IMR-90 (cell line): ENCODE measurements at regions not wholly inside any gene's neighbourhood (a gene's known extent, or its start where the extent isn't known, plus 50 kb on each side); places are given as distances from the start of the nearest gene placed in this dataset.

ENCODE experiments used
- ATAC-seq: fragments of 200-7000 bp; cut with Tn5 transposase; 2 replicates; pipeline ENCODE4 v1.9.1; 2020; ENCODE audit warnings: low read depth, mild to moderate bottlenecking, moderate library complexity
- BruUV-seq: library from RNA; stranded (reverse); fragments of 400-500 nt; replicated peaks from 2 replicates; lab custom pipeline; 2021; lab: Mats Ljungman, UMichigan
- CTCF ChIA-PET: fragments of 300-600 bp; formaldehyde crosslinking; extraction: SDS; loops from one replicate; lab custom pipeline; 2021; ENCODE audit warnings: antibody characterized with exemption; lab: Yijun Ruan, JAX
- POLR2A ChIA-PET: fragments of 300-600 bp; sonication (Branson Sonifier 250); formaldehyde crosslinking; loops from one replicate; lab custom pipeline; 2022; ENCODE audit warnings: antibody characterized with exemption; ENCODE audit not compliant: unreplicated experiment; lab: Charles Lee
- DNase-seq: peaks from one replicate; pipeline ENCODE4 v3.0.0; 2013
- H2AFZ ChIP-seq: replicated peaks from 2 replicates; pipeline ENCODE3; 2013; ENCODE audit warnings: low read length, mild to moderate bottlenecking; ENCODE audit not compliant: poor library complexity
- H2AK5ac ChIP-seq: 2 replicates; pipeline ENCODE4 v1.6.1; 2013; ENCODE audit warnings: low read depth, low read length, inconsistent platforms
- H2AK9ac ChIP-seq: replicated peaks from 2 replicates; pipeline ENCODE3; 2013; ENCODE audit warnings: mild to moderate bottlenecking, low read depth, low read length, moderate library complexity; ENCODE audit not compliant: poor library complexity
- H2BK120ac ChIP-seq: 2 replicates; pipeline ENCODE4 v1.6.1; 2013; ENCODE audit warnings: low read depth, low read length, inconsistent platforms
- H2BK15ac ChIP-seq: 3 replicates; pipeline ENCODE4 v1.6.1; 2013; ENCODE audit warnings: low read depth, low read length, inconsistent platforms
- H2BK20ac ChIP-seq: 2 replicates; pipeline ENCODE4 v1.6.1; 2013; ENCODE audit warnings: low read depth, mild to moderate bottlenecking, inconsistent platforms, low read length, moderate library complexity
- H2BK5ac ChIP-seq: 2 replicates; pipeline ENCODE4 v1.6.1; 2013; ENCODE audit warnings: mild to moderate bottlenecking, low read depth, low read length, inconsistent platforms; ENCODE audit not compliant: poor library complexity, severe bottlenecking
- H3K14ac ChIP-seq: replicated peaks from 2 replicates; pipeline ENCODE4 v1.6.1; 2013; ENCODE audit warnings: low read depth, low read length, inconsistent platforms
- H3K18ac ChIP-seq: 2 replicates; pipeline ENCODE4 v1.6.1; 2013; ENCODE audit warnings: low read depth, low read length, control low read depth
- H3K23ac ChIP-seq: 2 replicates; pipeline ENCODE4 v1.6.1; 2013; ENCODE audit warnings: low read depth, low read length, inconsistent platforms
- H3K27ac ChIP-seq: 2 replicates; pipeline ENCODE4 v1.5.1; 2013; ENCODE audit warnings: mild to moderate bottlenecking, control low read depth, low read length; ENCODE audit not compliant: insufficient read depth
- H3K27me3 ChIP-seq: 2 replicates; pipeline ENCODE4 v1.6.1; 2013; ENCODE audit warnings: low read length; ENCODE audit not compliant: control insufficient read depth, insufficient read depth
- H3K36me3 ChIP-seq: 2 replicates; pipeline ENCODE4 v1.6.1; 2013; ENCODE audit warnings: low read length, mixed read lengths; ENCODE audit not compliant: control insufficient read depth, insufficient read depth
- H3K4ac ChIP-seq: 2 replicates; pipeline ENCODE4 v1.6.1; 2013; ENCODE audit warnings: low read depth, low read length, inconsistent platforms
- H3K4me1 ChIP-seq: 2 replicates; pipeline ENCODE4 v1.6.1; 2013; ENCODE audit warnings: low read length, mixed read lengths; ENCODE audit not compliant: control insufficient read depth, insufficient read depth
- H3K4me2 ChIP-seq: 2 replicates; pipeline ENCODE4 v1.6.1; 2013; ENCODE audit warnings: low read depth, mild to moderate bottlenecking, control low read depth, low read length, moderate library complexity
- H3K4me3 ChIP-seq: 2 replicates; pipeline ENCODE4 v1.5.1; 2013; ENCODE audit warnings: low read depth, mild to moderate bottlenecking, control low read depth, low read length, moderate library complexity; ENCODE audit not compliant: insufficient read depth
- H3K56ac ChIP-seq: 2 replicates; pipeline ENCODE4 v1.6.1; 2013; ENCODE audit warnings: low read length, inconsistent platforms; ENCODE audit not compliant: insufficient read depth; ENCODE audit errors: extremely low read depth
- H3K79me1 ChIP-seq, 2 experiments: 2 replicates each; pipeline ENCODE4 v1.6.1; 2013; ENCODE audit warnings: low read length in 2 of 2, inconsistent platforms in 1 of 2, low read depth in 1 of 2
- H3K9ac ChIP-seq: 2 replicates; pipeline ENCODE4 v1.6.1; 2013; ENCODE audit warnings: low read depth, low read length, control low read depth
- H3K9me1 ChIP-seq: 2 replicates; pipeline ENCODE4 v1.6.1; 2013; ENCODE audit warnings: low read length, inconsistent platforms; ENCODE audit not compliant: insufficient read depth
- H3K9me3 ChIP-seq: 2 replicates; pipeline ENCODE4 v1.6.1; 2013; ENCODE audit warnings: low read length; ENCODE audit not compliant: control insufficient read depth, insufficient read depth
- H4K20me1 ChIP-seq: 2 replicates; pipeline ENCODE4 v1.6.1; 2013; ENCODE audit warnings: low read length, inconsistent platforms; ENCODE audit not compliant: insufficient read depth
- H4K5ac ChIP-seq: 2 replicates; pipeline ENCODE4 v1.6.1; 2013; ENCODE audit warnings: mild to moderate bottlenecking, low read depth, low read length, control low read depth
- H4K8ac ChIP-seq, 2 experiments: 2 replicates each; pipeline ENCODE4 v1.6.1; 2013; ENCODE audit warnings: low read depth in 2 of 2, low read length in 2 of 2, control low read depth in 1 of 2, inconsistent platforms in 1 of 2
- H4K91ac ChIP-seq: 2 replicates; pipeline ENCODE4 v1.6.1; 2013; ENCODE audit warnings: low read depth, low read length, inconsistent platforms; ENCODE audit not compliant: insufficient read depth
- BHLHE40 ChIP-seq: fragments of 150-350 bp; IDR thresholded peaks from 2 replicates; pipeline ENCODE4 v1.6.1; 2016; ENCODE audit warnings: mild to moderate bottlenecking, low read depth, low read length
- CEBPB ChIP-seq: IDR thresholded peaks from 2 replicates; pipeline ENCODE4 v1.6.1; 2012; ENCODE audit warnings: low read depth, low read length, improper control_type of control experiment
- CHD1 ChIP-seq: IDR thresholded peaks from 2 replicates; pipeline ENCODE4 v1.6.1; 2012; ENCODE audit warnings: low read depth, low read length, improper control_type of control experiment
- CTCF ChIP-seq: conservative IDR thresholded peaks from 2 replicates; pipeline ENCODE4 v1.5.1; 2012; ENCODE audit warnings: mild to moderate bottlenecking, low read depth, low read length, improper control_type of control experiment
- ELK1 ChIP-seq: fragments of 150-350 bp; IDR thresholded peaks from 2 replicates; pipeline ENCODE4 v1.6.1; 2016; ENCODE audit warnings: low read depth, mild to moderate bottlenecking, low read length, moderate library complexity, borderline replicate concordance
- FOS ChIP-seq: fragments of 150-350 bp; IDR thresholded peaks from 2 replicates; pipeline ENCODE4 v1.6.1; 2016; ENCODE audit warnings: low read depth, low read length
- MXI1 ChIP-seq: IDR thresholded peaks from 2 replicates; pipeline ENCODE4 v1.6.1; 2012; ENCODE audit warnings: low read depth, mild to moderate bottlenecking, low read length, moderate library complexity, borderline replicate concordance
- NFE2L2 ChIP-seq: fragments of 150-350 bp; IDR thresholded peaks from 2 replicates; pipeline ENCODE4 v1.6.1; 2016; ENCODE audit warnings: low read depth, mild to moderate bottlenecking, low read length
- POLR2A ChIP-seq: IDR thresholded peaks from 2 replicates; pipeline ENCODE4 v1.6.1; 2012; ENCODE audit warnings: mild to moderate bottlenecking, low read depth, low read length
- RAD21 ChIP-seq: IDR thresholded peaks from 2 replicates; pipeline ENCODE4 v1.6.1; 2012; ENCODE audit warnings: low read length, improper control_type of control experiment
- RCOR1 ChIP-seq: IDR thresholded peaks from 2 replicates; pipeline ENCODE4 v1.6.1; 2012; ENCODE audit warnings: mild to moderate bottlenecking, low read length, improper control_type of control experiment; ENCODE audit not compliant: insufficient replicate concordance
- RFX5 ChIP-seq: IDR thresholded peaks from 2 replicates; pipeline ENCODE4 v1.8.0; 2012; ENCODE audit warnings: low read depth, mild to moderate bottlenecking, low read length, moderate library complexity
- SMC3 ChIP-seq: fragments of 150-350 bp; IDR thresholded peaks from 2 replicates; pipeline ENCODE4 v1.6.1; 2016; ENCODE audit warnings: low read depth, mild to moderate bottlenecking, antibody characterized with exemption, low read length, moderate library complexity
- USF2 ChIP-seq: fragments of 150-350 bp; IDR thresholded peaks from 2 replicates; pipeline ENCODE4 v1.6.1; 2017; ENCODE audit warnings: mild to moderate bottlenecking, antibody characterized with exemption, low read length, low read depth
- WGBS, 2 experiments: methylation state at CpG; one replicate each; pipeline versions ENCODE4 v1.1.5 to v1.1.7; 2013; ENCODE audit warnings: missing lambda C conversion rate in 2 of 2; ENCODE audit not compliant: insufficient read length in 1 of 2; ENCODE audit errors: extremely low coverage in 2 of 2; 5-methylcytosine and 5-hydroxymethylcytosine counted together
- dilution Hi-C: fragments of 300-500 bp; cut with HindIII; formaldehyde crosslinking; loops from one replicate; pipeline ENCODE4 v1.14.3; 2018; ENCODE audit warnings: low sequenced_read_pairs; ENCODE audit not compliant: unreplicated experiment
- in situ Hi-C: fragments of 300-500 bp; cut with MboI; formaldehyde crosslinking; loops from 3 replicates; pipeline ENCODE4 v1.14.3; 2019; ENCODE audit warnings: low sequenced_read_pairs, inconsistent platforms, mixed read lengths
- intact Hi-C: fragments of 100-400 bp; cut with micrococcal nuclease; formaldehyde crosslinking; loops from 2 replicates; pipeline ENCODE4 v1.10.0; 2022

- CTCF ChIA-PET: interaction anchor here (0.8 to 0.9 kb wide), 2 partner anchors 9 to 118 kb away, joined by 3 read pairs; no protein-coding TSS in a partner anchor
- Histone ChIP-seq H3K27me3 (peaks cover 4% of the 10 kb centered on the region), H3K56ac (no peak overlapping the region), H2AK9ac (no peak overlapping the region), H3K4ac (no peak overlapping the region), H3K9ac (no peak overlapping the region), H3K79me1 (no peaks in the 10 kb centered on the region), H3K18ac (no peak overlapping the region), H2BK5ac (no peak overlapping the region), H2BK15ac (no peak overlapping the region), H3K4me1 (peaks cover 2% of the 10 kb centered on the region; the same call in 1 of the 2 replicates), H3K9me3 (no peaks in the 10 kb centered on the region), H4K5ac (no peak overlapping the region), H4K91ac (no peak overlapping the region), H3K4me3 (no peak overlapping the region), H3K14ac (no peak overlapping the region), H4K20me1 (no peaks in the 10 kb centered on the region), H2BK120ac (no peak overlapping the region), H3K36me3 (no peaks in the 10 kb centered on the region), H2BK20ac (no peak overlapping the region), H2AFZ (no peak overlapping the region), H2AK5ac (no peak overlapping the region), H4K8ac (no peak overlapping the region), H3K27ac (no peak overlapping the region), H3K9me1 (no peaks in the 10 kb centered on the region), H3K4me2 (peak overlapping the region; percentile 45), H3K23ac (no peak overlapping the region)
- intact Hi-C loops: no loop called here
- in situ Hi-C loops: no loop called here
- 0% methylated on average over 1 of the region's 16 CpGs; no CpG with 5 or more reads in 1 of the 2 experiments for WGBS, 2 experiments
- dilution Hi-C loops: no loop called here
- ATAC-seq (no peak), DNase-seq (peak; percentile 1)
- POLR2A ChIA-PET: no interaction called here
- BruUV-seq: no TSS peak
- no peak for TF ChIP-seq POLR2A
- no peak for TF ChIP-seq ELK1
- TF ChIP-seq RAD21: no peak
- TF ChIP-seq CEBPB: no peak
- TF ChIP-seq CTCF: no peak
- no peak for TF ChIP-seq FOS
- TF ChIP-seq MXI1: no peak
- no peak for TF ChIP-seq CHD1
- TF ChIP-seq NFE2L2: no peak
- TF ChIP-seq RCOR1: no peak
- no peak for TF ChIP-seq RFX5
- TF ChIP-seq BHLHE40: no peak
- TF ChIP-seq SMC3: no peak
- no peak for TF ChIP-seq USF2
These were observed 143.2 kb downstream of the MIS18A start for GRCh38 chr21:32135401-32136363.
